B cell (primary cell): ENCODE measurements at regions not wholly inside any gene's neighbourhood (a gene's known extent, or its start where the extent isn't known, plus 50 kb on each side); places are given as distances from the start of the nearest gene placed in this dataset.

Experiments used
- ATAC-seq: fragments of 200-7000 bp; cut with Tn5 transposase; one replicate; pipeline ENCODE4 v1.10.0; 2021; ENCODE audit warnings: low read depth, mild to moderate bottlenecking, moderate number of reproducible peaks, moderate library complexity
- CTCF ChIA-PET: fragments of 350-600 bp; sonication (Branson Sonifier 250); formaldehyde crosslinking; loops from one replicate; lab custom pipeline; 2021; ENCODE audit warnings: antibody characterized with exemption, inconsistent platforms; lab: Charles Lee
- POLR2A ChIA-PET: fragments of 350-600 bp; sonication (Branson Sonifier 250); formaldehyde crosslinking; loops from one replicate; lab custom pipeline; 2021; ENCODE audit warnings: antibody characterized with exemption; lab: Charles Lee
- DNase-seq: peaks from one replicate; pipeline ENCODE4 v3.0.0; 2013
- H2AFZ ChIP-seq: 2 replicates; pipeline ENCODE4 v1.6.1; 2012; ENCODE audit warnings: mild to moderate bottlenecking, low read depth, low read length; ENCODE audit not compliant: insufficient read depth, poor library complexity, severe bottlenecking
- H3K27ac ChIP-seq, 2 donors: 1 replicate in 1 of 2; 2 replicates in 1 of 2; pipeline ENCODE4 v1.5.1; 2012 to 2013; ENCODE audit warnings: low read length in 2 of 2, mild to moderate bottlenecking in 2 of 2, moderate library complexity in 1 of 2
- H3K27me3 ChIP-seq, 4 experiments: fragments of 200-600 bp in 1 of 4; sonication (generic) in 1 of 4; replicated peaks in 1 of 4; 1 replicate in 2 of 4; 2 replicates in 2 of 4; pipeline versions ENCODE4 v1.6.1 to v1.7.0; 2013 to 2016; ENCODE audit warnings: low read length in 3 of 4, mild to moderate bottlenecking in 2 of 4, mixed read lengths in 1 of 4, moderate library complexity in 1 of 4; ENCODE audit not compliant: insufficient read depth in 4 of 4, control insufficient read depth in 3 of 4; ENCODE audit errors: control extremely low read depth in 1 of 4
- H3K36me3 ChIP-seq, 2 experiments: replicated peaks in 1 of 2; 1 replicate in 1 of 2; 2 replicates in 1 of 2; pipeline versions ENCODE4 v1.6.1 to v1.7.1; 2013; ENCODE audit warnings: low read length in 1 of 2; ENCODE audit not compliant: insufficient read depth in 2 of 2, control insufficient read depth in 1 of 2; ENCODE audit errors: control extremely low read depth in 1 of 2, extremely low read depth in 1 of 2
- H3K4me1 ChIP-seq, 2 donors: fragments of 200-600 bp in 1 of 2; sonication (generic) in 1 of 2; 1 replicate in 1 of 2; 2 replicates in 1 of 2; pipeline versions ENCODE4 v1.5.1 to v1.6.1; 2013 to 2017; ENCODE audit warnings: low read length in 2 of 2; ENCODE audit not compliant: control insufficient read depth in 2 of 2, insufficient read depth in 2 of 2
- H3K4me2 ChIP-seq: replicated peaks from 2 replicates; pipeline ENCODE3; 2012; ENCODE audit warnings: mild to moderate bottlenecking, low read depth, low read length; ENCODE audit not compliant: poor library complexity, severe bottlenecking
- H3K4me3 ChIP-seq, 5 experiments: fragments of 200-600 bp in 1 of 5; sonication (generic) in 1 of 5; 1 replicate in 3 of 5; 2 replicates in 2 of 5; pipeline versions ENCODE4 v1.5.1 to v1.7.0; 2011 to 2016; ENCODE audit warnings: low read length in 4 of 5, mild to moderate bottlenecking in 4 of 5, low read depth in 2 of 5, control low read depth in 1 of 5, moderate library complexity in 1 of 5; ENCODE audit not compliant: insufficient read depth in 1 of 5; ENCODE audit errors: control extremely low read depth in 1 of 5, extremely low read depth in 1 of 5
- H3K79me2 ChIP-seq: fragments of 200-600 bp; sonication (generic); one replicate; pipeline ENCODE4 v1.6.0; 2016; ENCODE audit warnings: low read length; ENCODE audit not compliant: control insufficient read depth, insufficient read depth
- H3K9ac ChIP-seq: fragments of 200-600 bp; sonication (generic); 2 replicates; pipeline ENCODE4 v1.6.1; 2017; ENCODE audit warnings: mild to moderate bottlenecking, low read length, moderate library complexity
- H3K9me3 ChIP-seq, 3 donors: one replicate each; pipeline versions ENCODE4 v1.6.1 to v1.7.1; 2013; ENCODE audit warnings: low read length in 2 of 3; ENCODE audit not compliant: control insufficient read depth in 2 of 3, insufficient read depth in 1 of 3; ENCODE audit errors: control extremely low read depth in 1 of 3
- H4K20me1 ChIP-seq: 2 replicates; pipeline ENCODE4 v1.6.0; 2012; ENCODE audit warnings: mild to moderate bottlenecking, low read length; ENCODE audit not compliant: insufficient read depth, control insufficient read depth, poor library complexity, severe bottlenecking
- H3K27ac Mint-ChIP-seq: one replicate; pipeline ENCODE4 v1.8.0; 2021; ENCODE audit warnings: mixed read lengths
- H3K27me3 Mint-ChIP-seq: one replicate; pipeline ENCODE4 v1.8.0; 2021; ENCODE audit warnings: mixed read lengths
- H3K4me1 Mint-ChIP-seq: one replicate; pipeline ENCODE4 v1.8.0; 2021; ENCODE audit warnings: mixed read lengths
- H3K4me3 Mint-ChIP-seq: one replicate; pipeline ENCODE4 v1.8.0; 2021; ENCODE audit warnings: mixed read lengths
- H3K9me3 Mint-ChIP-seq: one replicate; pipeline ENCODE4 v1.8.0; 2022; ENCODE audit warnings: mixed read lengths; ENCODE audit not compliant: insufficient read depth
- CTCF ChIP-seq: fragments of 200-600 bp; IDR thresholded peaks from one replicate; pipeline ENCODE4 v1.8.0; 2022; ENCODE audit warnings: antibody characterized with exemption, mild to moderate bottlenecking
- EZH2 ChIP-seq: IDR thresholded peaks from 2 replicates; pipeline ENCODE4 v1.6.1; 2012; ENCODE audit warnings: borderline replicate concordance, low read depth, mild to moderate bottlenecking, moderate library complexity, low read length; ENCODE audit not compliant: insufficient read depth, poor library complexity, severe bottlenecking
- WGBS: methylation state at CpG from one replicate; pipeline ENCODE4 v1.1.5; 2013; ENCODE audit warnings: missing lambda C conversion rate; ENCODE audit not compliant: insufficient coverage; 5-methylcytosine and 5-hydroxymethylcytosine counted together
- intact Hi-C: fragments of 100-400 bp; cut with micrococcal nuclease; formaldehyde crosslinking; loops from one replicate; pipeline ENCODE4 v1.10.0; 2022

- H3K9me3 ChIP-seq, result peaks cover 0 to 8% (median 0%) of the 10 kb centered on the region in 3 donors
- no peak overlapping the region for H3K9ac ChIP-seq
- H3K79me2 ChIP-seq, result no peaks in the 10 kb centered on the region
- intact Hi-C loops, result no loop called here
- H3K4me2 ChIP-seq, result no peak overlapping the region
- ChIA-PET CTCF (no interaction called here), POLR2A (no interaction called here)
- H3K9me3 Mint-ChIP-seq, result peaks cover 4% of the 10 kb centered on the region
- DNase-seq, result no peak
- no peaks in the 10 kb centered on the region for H3K27me3 ChIP-seq
- no peak overlapping the region for H3K4me3 ChIP-seq
- WGBS, result 69% methylated on average over 6 of the region's 7 CpGs
- H3K4me3 Mint-ChIP-seq, result no peak overlapping the region
- H4K20me1 ChIP-seq, result no peaks in the 10 kb centered on the region
- no peak overlapping the region for H3K27ac Mint-ChIP-seq
- ATAC-seq, result no peak
- H3K4me1 ChIP-seq, result no peaks in the 10 kb centered on the region
- no peak for TF ChIP-seq EZH2
- TF ChIP-seq CTCF, result no peak
- H2AFZ ChIP-seq, result no peak overlapping the region
- H3K4me1 Mint-ChIP-seq, result no peaks in the 10 kb centered on the region
- H3K36me3 ChIP-seq, result no peaks in the 10 kb centered on the region
- H3K27me3 Mint-ChIP-seq, result no peaks in the 10 kb centered on the region
- H3K27ac ChIP-seq, result no peak overlapping the region
Measured at GRCh38 chr6:49264496-49264895, 198.6 kb downstream of the MMUT start.

- CTCF ChIA-PET, result no interaction called here
- no peaks in the 10 kb centered on the region for H3K27me3 Mint-ChIP-seq
- peaks cover 2% of the 10 kb centered on the region for H3K9me3 Mint-ChIP-seq
- H3K4me1 Mint-ChIP-seq, result no peaks in the 10 kb centered on the region
- Histone ChIP-seq H3K4me1 (no peaks in the 10 kb centered on the region), H3K9ac (no peak overlapping the region), H2AFZ (no peak overlapping the region), H3K9me3 (no peaks in the 10 kb centered on the region), H4K20me1 (no peaks in the 10 kb centered on the region), H3K27ac (no peak overlapping the region), H3K4me2 (no peak overlapping the region), H3K36me3 (no peaks in the 10 kb centered on the region), H3K27me3 (no peaks in the 10 kb centered on the region), H3K79me2 (no peaks in the 10 kb centered on the region), H3K4me3 (no peak overlapping the region)
- intact Hi-C loops, result no loop called here
- no peak overlapping the region for H3K4me3 Mint-ChIP-seq
- POLR2A ChIA-PET, result no interaction called here
- no peak overlapping the region for H3K27ac Mint-ChIP-seq
- TF ChIP-seq EZH2, result no peak
- TF ChIP-seq CTCF, result no peak
- WGBS, result 83% methylated on average over 1 of the region's 3 CpGs
- DNase-seq, result no peak
- ATAC-seq, result no peak
Measured at GRCh38 chr6:49257549-49257948, 205.5 kb downstream of the MMUT start.
